ENCODE measurements at regions not wholly inside any gene's neighbourhood (a gene's known extent, or its start where the extent isn't known, plus 50 kb on each side); places are given as distances from the start of the nearest gene placed in this dataset.

DNA sequence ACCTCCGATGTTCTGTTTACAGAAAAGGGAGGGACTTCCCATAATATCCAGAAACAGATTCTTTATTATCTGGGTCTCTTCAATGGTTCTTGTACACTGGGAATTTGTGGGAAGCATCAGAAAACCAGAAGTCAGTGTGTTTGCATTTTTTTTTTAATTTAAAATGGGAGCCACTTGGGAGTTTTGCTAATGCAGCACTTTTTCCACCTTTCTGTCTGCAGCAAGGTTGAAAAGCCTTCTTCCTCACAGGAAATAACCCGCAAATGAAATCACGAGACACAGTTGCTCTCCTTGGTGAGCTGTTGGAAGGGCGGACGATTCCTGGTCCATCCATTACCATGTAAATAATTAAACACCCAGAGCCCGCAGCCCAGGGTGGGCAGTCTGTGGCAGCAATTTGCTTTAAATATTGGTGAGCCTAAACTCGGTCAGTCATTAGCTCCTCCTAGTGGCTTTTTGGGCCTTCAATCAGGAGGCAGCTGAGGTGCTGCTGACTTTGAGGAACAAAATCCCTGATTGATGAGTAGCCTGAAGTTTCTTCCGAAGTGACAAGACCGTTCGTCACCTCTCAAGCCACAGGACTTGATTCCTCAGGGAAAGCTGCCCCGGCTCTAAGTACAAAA, 471.5 kb downstream of the EPHA4 start:
- DNase-seq, result peak; percentile 56

DNA sequence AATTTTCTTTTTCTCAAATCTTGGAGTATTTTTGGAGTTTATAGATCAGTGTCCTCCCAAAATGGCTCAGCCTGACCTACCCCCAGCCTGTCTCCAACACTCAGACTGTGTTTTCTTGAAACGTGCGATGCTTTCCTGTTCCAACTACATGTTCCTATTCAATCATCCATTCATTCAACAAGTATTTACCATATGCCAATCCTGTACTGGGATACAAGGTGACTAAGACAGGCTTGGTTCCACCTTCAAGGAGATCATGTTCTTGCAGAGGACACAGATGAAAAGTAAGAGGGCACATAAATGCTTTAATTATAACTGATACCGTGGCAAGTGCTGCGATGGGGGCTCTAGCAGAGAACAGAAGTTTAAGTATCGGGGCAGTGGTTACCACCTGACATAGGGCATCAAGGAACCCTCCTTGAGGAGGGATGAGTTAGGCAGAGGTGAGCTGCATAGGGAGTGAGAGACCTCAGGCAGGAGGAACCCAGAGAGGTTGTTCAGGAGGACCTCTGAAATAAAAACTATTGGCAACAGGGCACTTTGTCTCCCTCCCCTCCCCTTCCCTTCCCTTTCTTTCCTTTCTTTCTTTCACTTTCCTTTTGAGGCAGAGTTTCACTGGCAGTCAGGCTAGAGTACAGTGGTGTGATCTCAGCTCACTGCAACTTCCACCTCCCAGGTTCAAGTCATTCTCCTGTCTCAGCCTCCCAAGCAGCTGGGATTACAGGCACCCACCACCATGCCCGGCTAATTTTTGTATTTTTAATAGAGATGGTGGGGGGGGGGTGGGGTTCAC, 469.0 kb downstream of the EPHA4 start:
- no peak for DNase-seq

DNA sequence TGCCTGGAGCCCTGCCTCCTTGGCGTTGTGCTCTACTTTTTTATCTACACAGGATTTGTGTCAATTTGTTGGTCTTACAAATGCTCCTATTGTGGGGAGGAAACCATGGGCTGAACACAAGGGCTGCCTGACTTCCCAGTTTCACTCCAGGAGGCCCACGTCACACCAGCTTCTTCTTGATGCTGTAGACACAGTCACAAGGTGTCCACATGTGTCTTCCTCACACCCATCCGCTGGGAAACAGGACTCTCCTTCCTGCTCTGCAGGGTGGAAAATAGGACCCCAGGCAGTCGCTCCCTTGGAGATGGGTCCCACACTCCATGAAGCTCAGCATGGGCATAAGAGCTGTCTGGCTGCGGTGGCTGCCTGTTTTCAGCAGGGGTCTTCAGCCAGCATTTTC, 468.2 kb downstream of the EPHA4 start:
- DNase-seq, result no peak

DNA sequence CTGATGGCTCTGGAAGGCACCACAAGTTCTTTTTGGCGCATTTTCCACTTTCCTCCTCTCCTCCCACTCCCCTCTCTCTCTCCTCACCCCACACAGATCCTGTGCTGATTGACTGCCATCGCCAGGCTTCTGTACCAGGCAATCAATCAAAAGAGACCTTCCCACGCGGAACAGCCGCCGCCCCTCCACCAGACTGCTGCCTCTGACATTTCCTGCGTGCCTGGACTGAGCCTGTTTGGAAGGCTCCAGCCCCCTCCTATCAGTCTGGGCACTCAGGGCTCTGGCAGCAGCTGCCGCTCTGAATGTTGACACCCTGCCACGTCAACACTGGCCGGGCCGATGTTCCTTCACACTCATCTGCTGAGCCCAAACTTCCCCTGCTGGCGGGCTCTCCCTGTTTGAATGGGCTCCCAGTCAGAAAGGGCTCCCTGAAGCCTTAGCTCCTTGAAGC, 467.7 kb downstream of the EPHA4 start:
- DNase-seq, result peak; percentile 89

DNA sequence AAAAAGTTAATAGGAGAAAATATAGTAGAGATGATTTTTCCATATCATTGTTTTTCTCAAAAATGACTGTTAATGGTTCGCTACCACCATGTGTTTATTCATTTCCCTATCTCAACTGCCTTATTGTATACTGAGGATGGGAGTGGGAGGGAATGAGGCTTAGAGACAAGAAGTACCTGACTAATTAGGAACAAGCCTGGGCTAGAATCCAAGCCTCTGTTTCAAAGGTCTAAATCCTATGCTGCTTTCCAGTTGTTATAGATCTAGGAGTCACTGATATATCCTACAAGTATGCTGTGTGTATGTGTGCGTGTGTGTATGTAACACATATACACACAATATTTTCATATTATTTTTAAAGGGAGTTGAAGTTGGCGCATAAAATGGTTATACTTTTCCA, 465.9 kb downstream of the EPHA4 start:
- no peak for DNase-seq

DNA sequence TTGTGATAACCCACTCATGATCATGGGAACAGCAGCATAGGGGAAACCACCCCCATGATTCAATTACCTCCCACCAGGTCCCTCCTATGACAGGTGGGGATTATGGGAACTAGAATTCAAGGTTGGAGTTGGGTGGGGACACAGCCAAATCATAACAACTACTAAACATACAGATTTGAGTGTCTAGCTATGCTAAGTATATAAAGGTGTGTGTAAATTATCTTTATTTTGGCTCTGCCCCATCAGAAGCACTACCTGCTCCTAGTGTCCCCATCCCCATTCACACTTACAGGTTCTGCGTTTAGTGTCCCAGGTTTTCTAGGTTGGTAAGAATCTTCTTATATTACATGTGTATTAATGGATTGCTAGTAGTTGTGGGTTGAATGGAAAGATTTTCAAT, 464.7 kb downstream of the EPHA4 start:
- DNase-seq, result no peak

DNA sequence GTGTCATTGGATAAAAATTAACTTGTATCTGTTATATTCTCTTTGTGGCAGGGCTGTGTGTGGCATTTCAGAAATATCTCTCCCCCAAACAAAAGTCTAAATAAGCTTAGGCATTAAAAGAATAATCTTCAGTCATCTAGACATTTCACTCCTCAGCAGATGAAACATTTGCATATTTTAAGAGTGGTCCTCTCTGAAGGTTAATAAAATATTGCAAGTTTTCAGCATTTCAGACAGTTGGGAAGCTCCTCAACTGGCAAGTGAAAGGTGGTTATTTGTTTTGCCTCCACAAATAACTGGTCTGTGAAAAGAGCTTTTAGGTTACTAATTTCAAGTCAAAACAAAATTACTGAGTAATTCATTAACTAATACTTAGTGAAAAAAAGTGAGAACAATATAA, 462.6 kb downstream of the EPHA4 start:
- DNase-seq, result no peak

DNA sequence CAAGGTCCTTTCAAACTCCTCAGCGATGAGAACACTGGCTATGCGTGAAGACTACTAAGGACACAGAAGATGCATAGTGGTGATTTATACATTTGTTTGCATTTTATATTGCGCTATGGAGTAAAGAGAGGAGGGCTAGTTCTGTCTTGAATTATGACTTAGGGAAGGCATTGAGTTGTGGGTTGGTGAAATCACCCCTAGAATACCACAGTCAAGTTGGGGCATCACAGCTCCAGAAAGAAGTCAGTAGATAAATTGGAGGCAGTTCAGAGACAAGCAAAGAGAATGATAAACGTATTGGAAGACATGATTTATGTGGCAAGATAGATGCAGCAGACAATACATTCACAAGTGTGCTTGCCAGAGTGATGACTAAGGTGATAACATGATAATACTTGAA, 460.4 kb downstream of the EPHA4 start:
- no peak for DNase-seq

DNA sequence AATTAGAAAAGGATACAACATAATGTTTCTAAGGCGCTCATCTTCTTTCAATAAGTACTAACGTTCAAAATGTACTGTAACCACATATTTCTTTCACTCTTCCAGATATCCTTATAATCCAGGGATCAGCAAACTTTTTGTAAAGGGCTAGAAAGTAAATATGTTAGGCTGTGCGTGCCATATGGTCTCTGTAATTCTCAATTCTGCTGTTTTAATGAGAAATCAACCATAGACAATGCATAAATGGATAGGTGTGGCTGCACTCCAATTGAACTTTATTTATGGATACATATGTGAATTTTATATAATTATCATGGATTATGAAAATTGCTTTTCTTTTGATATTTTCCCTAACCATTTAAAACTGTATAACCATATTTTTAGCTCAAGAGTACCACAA, 459.4 kb downstream of the EPHA4 start:
- DNase-seq, result no peak

DNA sequence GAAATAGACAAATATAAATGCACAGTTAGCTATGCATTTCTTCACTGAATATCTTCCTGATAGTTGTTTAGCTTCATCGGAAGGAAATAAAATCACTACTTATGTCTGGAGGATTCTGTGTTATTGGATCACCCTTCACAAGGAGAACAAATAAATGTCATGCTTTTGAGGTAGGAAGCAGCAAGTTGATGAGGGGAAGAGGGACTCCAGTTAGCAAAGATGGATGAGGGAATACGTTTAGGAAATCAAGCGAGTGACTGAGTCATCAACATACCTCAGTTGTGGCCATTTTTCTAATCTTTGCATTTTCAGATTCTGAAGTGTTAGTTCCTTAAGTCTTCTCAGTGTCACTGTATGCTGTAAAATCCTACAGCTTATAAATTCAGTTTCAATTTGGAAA, 456.2 kb downstream of the EPHA4 start:
- DNase-seq, result no peak

DNA sequence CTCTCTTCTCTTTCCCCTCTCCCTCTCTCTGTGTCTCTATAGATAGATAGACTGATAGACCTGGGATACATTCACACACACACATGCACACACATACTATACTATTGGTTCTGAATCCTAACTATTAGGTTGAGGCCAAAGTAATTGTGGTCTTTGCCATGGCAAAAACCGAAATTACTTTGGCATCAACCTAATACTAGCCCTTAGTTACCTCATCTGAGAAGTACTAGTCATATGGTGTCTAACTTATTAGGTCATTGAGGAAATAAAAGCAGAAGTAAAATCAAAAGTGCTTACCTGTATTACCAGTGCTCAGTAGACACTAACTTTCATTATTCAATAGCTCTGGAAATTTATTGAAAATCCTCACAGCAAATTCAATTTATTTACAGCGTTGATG, 451.5 kb downstream of the EPHA4 start:
- DNase-seq, result no peak

DNA sequence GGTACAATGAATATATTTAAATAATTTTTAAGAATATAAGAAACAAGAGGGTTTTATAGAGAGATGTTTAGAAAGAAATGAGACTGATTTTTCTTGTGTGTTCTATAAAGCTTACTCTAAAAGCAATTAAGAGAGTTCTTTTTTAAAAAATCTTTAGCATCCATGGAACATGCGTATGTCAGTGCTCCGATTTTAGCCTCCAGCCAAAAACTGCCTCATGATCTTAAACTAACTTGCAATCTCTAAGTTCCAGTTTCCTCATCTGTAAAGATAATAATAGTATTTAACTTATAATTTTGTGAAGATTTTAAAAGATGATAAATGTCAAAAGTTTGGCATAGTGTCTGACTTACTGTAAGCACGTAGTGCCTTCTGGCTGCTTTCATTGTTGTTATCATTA, 448.7 kb downstream of the EPHA4 start:
- no peak for DNase-seq

DNA sequence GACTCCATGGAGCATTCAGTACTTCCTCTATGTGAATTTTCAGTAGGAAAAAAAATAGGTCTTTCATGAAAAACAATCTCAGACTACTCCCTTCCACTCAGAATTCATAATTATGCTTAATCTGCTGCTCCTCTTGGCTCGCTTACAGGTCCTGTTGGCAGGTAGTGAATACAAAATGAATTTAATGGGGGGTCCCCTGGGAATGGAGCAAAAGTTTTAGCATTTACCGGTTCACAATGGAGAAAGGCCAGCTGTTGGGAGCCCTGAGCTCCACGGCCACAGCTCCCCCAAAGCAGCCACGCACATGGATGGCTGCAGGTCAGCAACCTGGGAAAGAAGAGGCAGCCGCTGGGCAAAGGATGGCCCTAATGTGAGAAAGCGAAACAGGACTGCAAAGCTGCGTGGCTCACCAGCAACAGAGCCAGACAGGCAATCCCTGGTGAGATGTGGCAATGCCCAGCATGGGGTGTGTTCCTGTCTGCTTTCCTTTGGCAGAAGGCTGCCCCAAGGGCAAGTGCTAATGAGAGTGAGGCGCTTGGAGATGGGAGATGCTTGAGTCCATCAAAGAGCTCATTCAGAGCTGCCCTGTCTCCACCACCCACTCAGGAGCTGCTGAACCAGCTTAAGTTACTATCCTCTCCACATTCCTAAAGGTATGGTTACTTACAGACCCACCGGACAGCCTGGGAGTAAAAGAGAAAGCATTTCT, 447.4 kb downstream of the EPHA4 start:
- peak; percentile 96 for DNase-seq

DNA sequence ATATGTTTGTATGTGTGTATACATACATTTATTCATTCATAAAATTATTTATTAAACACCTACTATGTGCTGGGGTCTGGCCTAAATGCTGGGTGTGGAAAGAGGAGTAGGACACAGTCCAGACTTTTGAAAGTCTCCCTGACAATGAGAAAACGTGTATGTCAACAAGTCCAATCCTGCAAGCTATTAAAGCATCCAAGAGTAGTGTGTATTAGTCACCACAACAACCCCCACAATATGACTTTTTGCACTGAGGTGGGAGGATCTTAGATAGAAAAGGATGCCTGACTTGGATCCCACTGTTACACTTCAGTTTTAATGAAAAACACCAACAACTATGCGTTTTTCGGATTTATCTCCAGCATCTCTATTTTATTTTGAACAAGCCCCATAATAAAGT, 446.4 kb downstream of the EPHA4 start:
- no peak for DNase-seq

DNA sequence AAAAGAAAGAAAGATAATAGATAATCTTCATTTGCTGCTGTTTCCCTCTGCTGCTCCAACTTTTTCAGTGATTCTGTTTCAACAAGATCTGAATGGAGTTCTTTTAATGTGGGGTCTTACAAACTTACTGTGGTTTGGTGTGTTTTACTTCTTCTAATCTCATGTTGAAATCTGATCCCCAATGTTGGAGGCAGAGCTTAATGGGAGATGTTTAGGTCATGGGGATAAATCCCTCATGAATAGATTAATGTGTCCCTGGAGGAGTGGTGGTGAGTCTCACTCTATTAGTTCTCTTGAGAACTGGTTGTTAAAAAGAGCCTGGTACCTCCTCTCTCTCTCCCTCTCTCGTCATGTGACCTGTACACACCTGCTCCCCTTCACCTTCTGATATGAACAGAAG, 442.4 kb downstream of the EPHA4 start:
- no peak for DNase-seq

DNA sequence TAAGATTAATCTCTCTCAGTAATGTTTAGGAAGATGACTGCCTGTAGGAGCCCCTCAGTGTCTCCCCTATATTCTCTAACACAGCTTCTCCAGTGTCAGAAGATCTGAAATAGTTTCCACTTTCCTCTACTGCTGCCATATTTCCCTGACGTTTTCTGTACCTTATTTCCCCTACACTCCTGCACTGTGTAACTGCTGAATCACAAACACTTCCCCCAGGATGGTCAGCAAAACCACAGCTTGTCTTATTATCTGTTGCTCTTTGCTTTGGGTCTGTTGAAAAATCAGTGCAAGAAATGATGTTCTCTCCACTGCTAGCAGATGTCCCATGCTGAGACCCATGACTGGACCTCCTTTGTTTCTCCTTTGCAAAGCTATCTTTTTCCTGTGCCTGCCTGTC, 441.7 kb downstream of the EPHA4 start:
- no peak for DNase-seq

DNA sequence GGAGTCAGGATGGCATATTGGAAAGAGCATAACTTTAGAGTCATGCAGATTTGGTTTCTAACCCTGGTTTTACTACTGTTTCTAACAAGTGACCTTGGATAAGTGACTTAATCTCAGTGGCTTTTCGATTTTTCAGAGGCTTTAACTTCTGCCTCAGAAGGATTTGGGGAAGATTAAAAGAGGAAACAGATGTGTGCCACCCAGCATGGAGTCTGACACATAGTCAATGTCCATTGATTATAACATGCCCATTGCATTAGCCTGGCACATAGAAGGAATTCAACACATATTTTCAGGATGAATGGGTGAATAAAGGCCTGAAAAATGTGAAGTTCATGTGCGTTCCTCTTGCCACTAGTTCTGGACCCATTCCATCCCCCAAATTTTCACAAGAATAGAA, 438.2 kb downstream of the EPHA4 start:
- DNase-seq, result no peak

DNA sequence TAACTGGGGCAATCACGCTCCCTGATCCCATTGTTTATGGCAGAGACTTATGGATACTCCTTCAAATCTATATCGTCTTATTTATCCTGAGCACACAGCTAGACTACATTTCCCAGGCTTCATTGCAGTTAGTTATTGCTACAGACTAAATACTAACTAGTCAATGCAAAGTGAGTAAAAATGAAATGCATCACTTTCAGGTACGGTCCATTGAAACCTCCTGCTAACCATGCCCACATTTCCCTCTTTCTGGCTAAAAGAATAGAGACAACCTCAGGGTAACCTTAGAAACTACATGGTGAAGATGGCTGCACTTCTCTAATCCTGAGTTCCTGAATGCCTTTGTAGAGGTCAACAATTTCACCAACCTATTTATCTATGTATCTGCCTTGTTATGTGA, 437.4 kb downstream of the EPHA4 start:
- no peak for DNase-seq

DNA sequence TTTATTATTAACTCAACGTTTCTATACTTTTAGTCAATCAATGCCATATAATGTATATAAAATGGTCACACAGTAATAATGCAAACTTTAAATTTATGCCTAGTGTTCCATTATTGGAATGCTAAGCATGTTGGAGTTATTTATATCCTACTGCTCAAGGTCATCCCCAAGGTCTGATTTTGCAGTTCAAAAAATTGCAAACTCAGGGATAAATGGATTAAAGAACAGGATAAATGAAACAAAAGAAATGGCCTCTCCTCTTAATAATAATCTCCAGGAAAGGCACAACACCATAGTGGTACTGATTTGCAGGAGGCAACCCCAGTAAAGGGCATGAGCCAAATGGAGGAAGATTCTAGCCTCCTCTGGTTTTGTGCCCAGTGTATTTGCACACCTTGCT, 436.4 kb downstream of the EPHA4 start:
- no peak for DNase-seq

DNA sequence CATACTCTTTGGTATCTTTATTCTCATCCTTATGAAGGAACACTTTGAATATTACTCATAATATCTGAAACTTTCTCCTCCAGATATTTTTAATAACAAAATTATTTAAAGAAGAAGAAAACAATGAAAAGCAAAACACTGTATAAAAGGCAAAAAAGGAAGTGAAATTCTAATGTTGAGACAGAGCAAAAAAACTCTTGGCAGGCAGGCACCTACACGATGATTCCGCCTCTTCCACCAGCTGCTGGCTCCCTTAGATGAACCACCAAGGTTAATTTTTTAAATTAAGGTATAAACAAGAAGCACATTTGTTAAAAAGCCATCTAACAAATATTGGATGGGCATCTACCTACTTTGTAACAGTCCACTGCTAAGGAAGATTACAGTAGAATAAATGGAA, 434.7 kb downstream of the EPHA4 start:
- no peak for DNase-seq

DNA sequence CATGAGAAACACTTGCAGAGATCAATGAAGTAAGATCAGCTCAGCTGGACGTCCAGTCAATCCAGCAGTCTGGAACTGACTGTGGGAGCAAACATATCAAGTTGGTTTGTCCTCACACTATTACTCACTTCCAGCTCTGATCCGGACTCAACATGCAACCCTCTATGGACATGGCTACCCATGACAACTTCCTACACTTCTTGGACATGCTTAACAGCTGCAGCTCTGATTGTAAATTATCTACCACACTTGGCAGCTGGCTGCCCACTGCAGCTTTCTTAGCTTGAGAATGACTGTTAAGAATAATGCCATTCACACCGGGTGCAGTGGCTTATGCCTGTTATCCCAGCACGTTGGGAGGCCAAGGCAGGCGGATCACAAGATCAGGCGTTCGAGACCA, 429.8 kb downstream of the EPHA4 start:
- DNase-seq, result no peak

DNA sequence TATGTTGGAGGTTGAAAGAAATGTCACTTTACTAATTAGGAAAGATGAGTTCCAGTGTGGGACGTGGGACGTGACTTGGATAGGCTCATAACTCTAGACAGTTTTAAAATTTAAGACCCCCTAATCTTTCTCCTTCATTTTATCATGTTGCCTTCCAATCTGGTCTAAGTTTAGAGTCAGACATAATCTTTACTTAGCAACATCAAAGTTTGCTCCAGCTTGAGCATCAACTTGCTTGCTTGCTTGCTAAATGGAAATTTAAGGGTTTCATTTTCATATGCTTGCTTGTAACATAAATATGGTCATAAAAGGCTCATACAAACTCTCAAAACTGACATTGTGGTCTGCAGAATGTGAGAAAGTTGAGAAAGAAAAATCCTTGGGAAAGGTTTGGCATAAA, 428.9 kb downstream of the EPHA4 start:
- no peak for DNase-seq

DNA sequence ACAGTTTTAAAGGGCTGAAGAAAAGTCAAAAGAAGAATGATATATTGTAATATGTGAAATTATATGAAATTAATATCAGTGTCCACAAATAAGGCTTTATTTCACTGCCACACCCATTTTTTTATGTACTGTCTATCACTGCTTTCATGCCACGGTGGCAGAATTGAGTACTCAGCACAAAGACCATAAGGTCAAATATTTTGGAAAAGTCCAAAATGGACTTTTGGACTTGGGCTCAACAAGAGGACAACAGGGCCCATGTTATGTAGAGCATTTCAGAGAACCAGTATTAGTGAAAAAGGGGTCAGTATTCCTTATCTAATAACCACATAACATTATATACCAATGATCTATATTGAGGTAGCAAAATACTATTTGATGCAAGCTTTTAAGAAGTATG, 427.2 kb downstream of the EPHA4 start:
- no peak for DNase-seq

DNA sequence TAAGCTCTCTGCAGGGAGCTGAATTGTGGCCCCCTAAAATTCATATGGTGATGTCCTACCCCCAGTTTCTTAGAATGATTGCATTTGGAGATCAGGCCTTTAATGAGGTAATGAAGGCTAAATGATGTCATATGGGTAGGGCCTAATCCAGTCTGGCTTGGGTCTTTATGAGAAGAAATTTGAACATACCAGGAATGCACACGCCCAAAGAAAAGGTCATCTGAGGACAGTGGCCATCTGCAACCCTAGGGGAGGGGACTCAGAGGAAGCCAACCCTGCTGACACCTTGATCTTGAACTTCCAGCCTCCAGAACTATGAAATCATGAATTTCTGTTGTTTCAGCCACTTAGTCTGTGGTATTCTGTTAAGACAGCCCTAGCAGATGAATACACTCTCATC, 426.7 kb downstream of the EPHA4 start:
- no peak for DNase-seq
